MM.1S (cell line): ENCODE measurements at regions not wholly inside any gene's neighbourhood (a gene's known extent, or its start where the extent isn't known, plus 50 kb on each side); places are given as distances from the start of the nearest gene placed in this dataset.
A peak's percentile ranks its signal among the peaks of the same experiment; 100 is the strongest.

Source experiments
- DNase-seq: peaks from one replicate; pipeline ENCODE4 v3.0.0-alpha.2; 2015
- H2AFZ ChIP-seq: fragments of 300-600 bp; sonication (generic); 2 replicates; pipeline ENCODE4 v1.6.0; 2016; ENCODE audit warnings: antibody characterized with exemption, low read length
- H3F3A ChIP-seq: fragments of 300-600 bp; sonication (generic); 2 replicates; pipeline ENCODE4 v1.6.1; 2016; ENCODE audit warnings: mild to moderate bottlenecking, antibody characterized with exemption, low read length, moderate library complexity, mixed read lengths; ENCODE audit not compliant: insufficient read depth
- H3K27ac ChIP-seq: fragments of 300-600 bp; sonication (generic); 2 replicates; pipeline ENCODE4 v1.5.1; 2016; ENCODE audit warnings: mild to moderate bottlenecking, low read length
- H3K27me3 ChIP-seq: fragments of 300-600 bp; sonication (generic); replicated peaks from 2 replicates; pipeline ENCODE4 v1.6.0; 2016; ENCODE audit warnings: low read length; ENCODE audit not compliant: insufficient read depth
- H3K36me3 ChIP-seq: fragments of 300-600 bp; sonication (generic); replicated peaks from 2 replicates; pipeline ENCODE4 v1.6.1; 2016; ENCODE audit warnings: mild to moderate bottlenecking, low read length, mixed read lengths; ENCODE audit not compliant: insufficient read depth
- H3K4me1 ChIP-seq: fragments of 300-600 bp; sonication (generic); 2 replicates; pipeline ENCODE4 v1.6.1; 2016; ENCODE audit warnings: low read length, mixed read lengths
- H3K4me2 ChIP-seq: fragments of 300-600 bp; sonication (generic); 2 replicates; pipeline ENCODE4 v1.6.0; 2016; ENCODE audit warnings: low read depth, low read length
- H3K4me3 ChIP-seq: fragments of 300-600 bp; sonication (generic); 2 replicates; pipeline ENCODE4 v1.5.1; 2016; ENCODE audit warnings: low read length, mixed read lengths
- H3K79me2 ChIP-seq: fragments of 300-600 bp; sonication (generic); 2 replicates; pipeline ENCODE4 v1.6.1; 2016; ENCODE audit warnings: mixed run types, low read length, mixed read lengths
- H3K9ac ChIP-seq: fragments of 300-600 bp; sonication (generic); 2 replicates; pipeline ENCODE4 v1.6.1; 2016; ENCODE audit warnings: low read length, mixed read lengths
- H3K9me2 ChIP-seq: fragments of 300-600 bp; sonication (generic); replicated peaks from 2 replicates; pipeline ENCODE4 v1.6.1; 2016; ENCODE audit warnings: mild to moderate bottlenecking, low read length, mixed read lengths; ENCODE audit not compliant: insufficient read depth
- H3K9me3 ChIP-seq: fragments of 300-600 bp; sonication (generic); replicated peaks from 2 replicates; pipeline ENCODE4 v1.6.1; 2016; ENCODE audit warnings: mild to moderate bottlenecking, low read length, mixed read lengths; ENCODE audit not compliant: insufficient read depth
- H4K20me1 ChIP-seq: fragments of 300-600 bp; sonication (generic); 2 replicates; pipeline ENCODE4 v1.6.1; 2016; ENCODE audit warnings: mild to moderate bottlenecking, low read length, moderate library complexity, mixed read lengths; ENCODE audit not compliant: insufficient read depth
- EZH2 ChIP-seq: fragments of 300-600 bp; sonication (generic); optimal IDR thresholded peaks from 2 replicates; pipeline ENCODE3; 2017; ENCODE audit warnings: low read depth, mild to moderate bottlenecking, antibody characterized with exemption, low read length, mixed read lengths
- EZH2phosphoT487 ChIP-seq: fragments of 300-600 bp; sonication (generic); IDR thresholded peaks from 2 replicates; pipeline ENCODE4 v1.6.1; 2018; ENCODE audit warnings: antibody characterized with exemption, low read length
- TF ChIP-seq, protein P1 (sequence below): fragments of 300-600 bp; sonication (generic); IDR thresholded peaks from 2 replicates; pipeline ENCODE4 v1.5.1; 2016; ENCODE audit warnings: antibody characterized with exemption, low read length, mixed read lengths

DNA sequence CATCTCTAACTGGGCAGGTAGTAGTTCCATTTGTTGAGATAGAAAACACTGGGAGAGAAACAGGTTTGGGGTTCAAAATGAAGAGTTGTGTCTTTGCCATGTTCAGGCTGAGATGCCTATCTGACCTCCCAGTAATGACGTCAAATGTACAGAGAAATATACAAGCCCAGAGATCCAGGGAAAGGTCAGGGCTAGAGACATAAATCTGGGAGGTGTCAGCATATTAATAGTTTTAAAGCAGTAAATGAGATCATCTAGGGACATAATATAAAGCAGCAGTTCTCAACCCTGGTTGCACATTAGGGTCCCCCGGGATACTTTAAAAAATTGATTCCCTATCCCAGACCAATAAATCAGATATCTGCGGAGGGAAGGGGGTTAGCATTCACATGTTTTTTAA, 501.5 kb downstream of the UQCRFS1 start:
- Histone ChIP-seq H3K4me2 (no peak overlapping the region), H3K27ac (no peak overlapping the region), H3K79me2 (no peaks in the 10 kb centered on the region), H3K9ac (no peak overlapping the region), H3K9me2 (no peaks in the 10 kb centered on the region), H3K4me1 (no peaks in the 10 kb centered on the region), H3K36me3 (no peaks in the 10 kb centered on the region), H4K20me1 (no peaks in the 10 kb centered on the region), H3F3A (no peaks in the 10 kb centered on the region), H3K9me3 (no peaks in the 10 kb centered on the region), H2AFZ (no peak overlapping the region), H3K27me3 (no peaks in the 10 kb centered on the region), H3K4me3 (no peak overlapping the region)
- DNase-seq, result no peak
- TF ChIP-seq EZH2, result no peak
- TF ChIP-seq, protein P1, sequence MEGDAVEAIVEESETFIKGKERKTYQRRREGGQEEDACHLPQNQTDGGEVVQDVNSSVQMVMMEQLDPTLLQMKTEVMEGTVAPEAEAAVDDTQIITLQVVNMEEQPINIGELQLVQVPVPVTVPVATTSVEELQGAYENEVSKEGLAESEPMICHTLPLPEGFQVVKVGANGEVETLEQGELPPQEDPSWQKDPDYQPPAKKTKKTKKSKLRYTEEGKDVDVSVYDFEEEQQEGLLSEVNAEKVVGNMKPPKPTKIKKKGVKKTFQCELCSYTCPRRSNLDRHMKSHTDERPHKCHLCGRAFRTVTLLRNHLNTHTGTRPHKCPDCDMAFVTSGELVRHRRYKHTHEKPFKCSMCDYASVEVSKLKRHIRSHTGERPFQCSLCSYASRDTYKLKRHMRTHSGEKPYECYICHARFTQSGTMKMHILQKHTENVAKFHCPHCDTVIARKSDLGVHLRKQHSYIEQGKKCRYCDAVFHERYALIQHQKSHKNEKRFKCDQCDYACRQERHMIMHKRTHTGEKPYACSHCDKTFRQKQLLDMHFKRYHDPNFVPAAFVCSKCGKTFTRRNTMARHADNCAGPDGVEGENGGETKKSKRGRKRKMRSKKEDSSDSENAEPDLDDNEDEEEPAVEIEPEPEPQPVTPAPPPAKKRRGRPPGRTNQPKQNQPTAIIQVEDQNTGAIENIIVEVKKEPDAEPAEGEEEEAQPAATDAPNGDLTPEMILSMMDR, result no peak
- no peak for TF ChIP-seq EZH2phosphoT487

DNA sequence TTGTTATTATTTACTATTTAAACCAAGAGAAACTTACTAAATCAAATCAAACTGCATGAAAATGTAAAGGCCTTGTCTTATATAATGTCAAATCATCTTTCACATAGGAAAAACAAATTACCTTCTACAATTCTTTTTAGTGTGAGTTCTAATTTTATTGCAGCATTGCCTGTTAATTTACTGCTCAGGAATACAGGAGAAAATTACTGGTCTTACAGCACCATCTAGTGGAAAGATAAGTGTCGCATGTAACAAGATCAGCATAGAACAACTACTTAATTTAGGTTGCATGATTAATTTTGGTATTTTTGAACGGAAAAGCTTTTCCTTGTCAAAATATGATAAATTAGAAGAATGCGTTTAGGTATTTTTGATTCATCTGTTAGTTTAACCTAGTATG, 502.7 kb downstream of the UQCRFS1 start:
- H3K9ac ChIP-seq, result no peak overlapping the region
- H3K9me2 ChIP-seq, result no peaks in the 10 kb centered on the region
- no peak overlapping the region for H3K27ac ChIP-seq
- H4K20me1 ChIP-seq, result no peaks in the 10 kb centered on the region
- H2AFZ ChIP-seq, result no peak overlapping the region
- no peaks in the 10 kb centered on the region for H3K9me3 ChIP-seq
- H3K4me1 ChIP-seq, result no peaks in the 10 kb centered on the region
- no peaks in the 10 kb centered on the region for H3K27me3 ChIP-seq
- no peaks in the 10 kb centered on the region for H3F3A ChIP-seq
- no peaks in the 10 kb centered on the region for H3K79me2 ChIP-seq
- H3K4me2 ChIP-seq, result no peak overlapping the region
- H3K36me3 ChIP-seq, result no peaks in the 10 kb centered on the region
- DNase-seq, result peak; percentile 79
- H3K4me3 ChIP-seq, result no peak overlapping the region
- no peak for TF ChIP-seq EZH2
- TF ChIP-seq, protein P1, result peak; percentile 78
- no peak for TF ChIP-seq EZH2phosphoT487

DNA sequence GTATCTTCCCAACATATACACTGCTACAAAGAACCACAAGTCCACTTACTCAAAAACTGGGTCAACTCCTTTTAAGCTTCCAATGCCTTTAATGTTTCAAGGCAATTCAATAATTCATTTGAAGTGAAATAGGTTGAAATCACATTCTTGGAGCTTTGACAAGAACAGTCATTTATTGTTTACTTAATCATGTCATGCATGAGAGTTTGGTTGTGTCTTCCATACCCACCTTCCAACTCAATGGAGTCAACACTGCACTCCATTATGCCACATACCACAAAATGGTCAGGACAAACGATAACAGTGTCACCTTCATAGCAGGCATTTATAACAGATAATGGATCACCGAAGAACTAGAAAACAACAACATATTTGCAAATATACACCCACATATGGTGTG, 506.3 kb downstream of the UQCRFS1 start:
- Histone ChIP-seq H3K4me1 (no peaks in the 10 kb centered on the region), H3K79me2 (no peaks in the 10 kb centered on the region), H3K9me3 (no peaks in the 10 kb centered on the region), H3K36me3 (no peaks in the 10 kb centered on the region), H3K4me3 (no peak overlapping the region), H3K9ac (no peak overlapping the region), H3K9me2 (no peaks in the 10 kb centered on the region), H3K27ac (no peak overlapping the region), H3K4me2 (no peak overlapping the region), H3K27me3 (no peaks in the 10 kb centered on the region), H3F3A (no peaks in the 10 kb centered on the region), H2AFZ (no peak overlapping the region), H4K20me1 (no peaks in the 10 kb centered on the region)
- no peak for DNase-seq
- no peak for TF ChIP-seq EZH2
- no peak for TF ChIP-seq EZH2phosphoT487

DNA sequence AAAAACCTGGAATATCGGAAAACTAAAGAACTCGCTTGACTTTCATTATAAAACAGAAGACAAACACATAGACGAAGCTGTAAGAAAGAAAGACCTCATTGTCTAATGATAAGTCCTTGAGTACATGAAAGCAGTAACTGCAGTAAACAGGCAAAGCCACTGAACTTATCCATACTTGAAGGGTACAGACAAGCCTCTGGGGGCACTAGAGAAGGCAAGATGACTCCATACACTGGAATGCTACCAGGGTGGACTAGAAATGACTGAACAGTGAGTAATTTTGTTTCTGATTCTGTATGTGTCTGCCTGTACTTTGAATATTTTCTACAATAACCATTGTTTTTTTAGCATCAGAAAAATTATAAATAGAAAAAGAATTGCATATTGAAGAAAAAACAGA, 507.9 kb downstream of the UQCRFS1 start:
- H3K9me2 ChIP-seq, result no peaks in the 10 kb centered on the region
- H3K9me3 ChIP-seq, result no peaks in the 10 kb centered on the region
- H2AFZ ChIP-seq, result no peak overlapping the region
- no peak for TF ChIP-seq EZH2phosphoT487
- no peak for TF ChIP-seq EZH2
- TF ChIP-seq, protein P1, result peak; percentile 11; the same call in 1 of the 2 replicates
- H3K4me3 ChIP-seq, result no peak overlapping the region
- no peak overlapping the region for H3K4me2 ChIP-seq
- H3F3A ChIP-seq, result no peaks in the 10 kb centered on the region
- no peak for DNase-seq
- no peak overlapping the region for H3K27ac ChIP-seq
- no peaks in the 10 kb centered on the region for H4K20me1 ChIP-seq
- no peaks in the 10 kb centered on the region for H3K27me3 ChIP-seq
- no peaks in the 10 kb centered on the region for H3K79me2 ChIP-seq
- H3K4me1 ChIP-seq, result no peaks in the 10 kb centered on the region
- H3K36me3 ChIP-seq, result no peaks in the 10 kb centered on the region
- no peak overlapping the region for H3K9ac ChIP-seq
